ENCODE measurements at regions not wholly inside any gene's neighbourhood (a gene's known extent, or its start where the extent isn't known, plus 50 kb on each side); places are given as distances from the start of the nearest gene placed in this dataset.

DNA sequence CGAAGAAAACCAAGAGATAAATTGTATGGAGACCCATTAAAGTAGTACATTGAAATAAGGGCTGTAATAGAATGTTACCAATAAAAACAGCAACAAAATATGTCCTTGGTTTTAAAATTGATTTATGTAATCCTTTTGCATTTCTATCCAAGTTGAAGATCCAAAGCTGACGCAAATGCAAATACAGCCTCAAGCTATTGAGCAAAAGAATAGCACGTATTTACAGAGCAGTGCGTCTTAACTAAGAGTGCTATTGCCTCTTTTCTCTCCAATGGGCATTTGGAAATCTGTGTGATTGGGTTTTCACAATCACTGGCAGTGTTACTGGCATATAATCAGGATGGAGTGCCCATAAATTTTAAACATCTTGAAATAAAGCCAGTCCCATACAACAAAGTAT, 417.4 kb downstream of the TLL1 start:
- no peak overlapping the region for H3K9ac ChIP-seq (ENCODE audit: extremely low read depth, insufficient read length, low read length)

More for the DNA sequence above, 417.4 kb downstream of the TLL1 start:
- Histone ChIP-seq H2BK120ac (ENCODE audit: low read depth, low read length, poor library complexity, severe bottlenecking) (no peak overlapping the region), H3K4me2 (ENCODE audit: insufficient read depth, insufficient read length, low read length) (no peak overlapping the region), H4K5ac (ENCODE audit: insufficient read length, low read depth, low read length) (no peak overlapping the region), H3K4ac (ENCODE audit: low read depth, low read length) (no peak overlapping the region), H4K8ac (replicated peaks; ENCODE audit: insufficient read length, low read depth, low read length) (no peak overlapping the region), H4K91ac (ENCODE audit: insufficient read length, low read depth, low read length) (no peak overlapping the region), H3K4me1 (ENCODE audit: insufficient read depth, low read length) (no peaks in the 10 kb centered on the region), H2AFZ (ENCODE audit: low read length) (no peak overlapping the region), H3K56ac (ENCODE audit: insufficient read length, low read depth, low read length) (no peak overlapping the region), H2BK5ac (ENCODE audit: insufficient read length, low read length) (no peak overlapping the region), H3K9me3 (ENCODE audit: control insufficient read depth, low read depth, low read length) (no peaks in the 10 kb centered on the region), H3K27ac (ENCODE audit: insufficient read length, low read depth, low read length) (no peak overlapping the region), H3K27me3 (ENCODE audit: insufficient read depth, low read length) (no peaks in the 10 kb centered on the region), H3K14ac (ENCODE audit: insufficient read depth, low read length) (no peak overlapping the region), H2AK5ac (ENCODE audit: insufficient read length, low read length) (no peak overlapping the region), H2BK15ac (ENCODE audit: low read depth, low read length) (no peak overlapping the region), H4K20me1 (ENCODE audit: control insufficient read depth, insufficient read depth, insufficient read length) (no peaks in the 10 kb centered on the region), H3K23me2 (ENCODE audit: insufficient read length, low read depth, low read length, poor library complexity, severe bottlenecking) (no peaks in the 10 kb centered on the region), H3K23ac (ENCODE audit: insufficient read length, low read depth, low read length) (no peak overlapping the region), H3K79me2 (ENCODE audit: insufficient read depth, low read length) (no peaks in the 10 kb centered on the region), H2BK12ac (ENCODE audit: insufficient read length, low read depth, low read length) (no peak overlapping the region), H3K18ac (ENCODE audit: insufficient read length, low read depth, low read length) (no peak overlapping the region), H3T11ph (ENCODE audit: low read length) (no peak overlapping the region), H2BK20ac (ENCODE audit: low read depth, low read length, poor library complexity, severe bottlenecking) (no peak overlapping the region), H3K79me1 (ENCODE audit: insufficient read depth, low read depth, low read length, poor library complexity, severe bottlenecking) (no peaks in the 10 kb centered on the region)
- Mint-ChIP-seq H3K36me3 (ENCODE audit: insufficient read depth in 1 of 3, low read depth in 3 of 3) (no peaks in the 10 kb centered on the region), H3K9me3 (no peaks in the 10 kb centered on the region), H3K27me3 (ENCODE audit: low read depth) (no peaks in the 10 kb centered on the region), H3K4me3 (no peak overlapping the region), H3K4me1 (no peaks in the 10 kb centered on the region), H3K27ac (no peak overlapping the region)
- no CpG with 5 or more reads among the region's 4 CpGs for WGBS (ENCODE audit: extremely low coverage, insufficient read length, low lambda C conversion rate)
- DNase-seq: no peak
- TF ChIP-seq, protein P1, sequence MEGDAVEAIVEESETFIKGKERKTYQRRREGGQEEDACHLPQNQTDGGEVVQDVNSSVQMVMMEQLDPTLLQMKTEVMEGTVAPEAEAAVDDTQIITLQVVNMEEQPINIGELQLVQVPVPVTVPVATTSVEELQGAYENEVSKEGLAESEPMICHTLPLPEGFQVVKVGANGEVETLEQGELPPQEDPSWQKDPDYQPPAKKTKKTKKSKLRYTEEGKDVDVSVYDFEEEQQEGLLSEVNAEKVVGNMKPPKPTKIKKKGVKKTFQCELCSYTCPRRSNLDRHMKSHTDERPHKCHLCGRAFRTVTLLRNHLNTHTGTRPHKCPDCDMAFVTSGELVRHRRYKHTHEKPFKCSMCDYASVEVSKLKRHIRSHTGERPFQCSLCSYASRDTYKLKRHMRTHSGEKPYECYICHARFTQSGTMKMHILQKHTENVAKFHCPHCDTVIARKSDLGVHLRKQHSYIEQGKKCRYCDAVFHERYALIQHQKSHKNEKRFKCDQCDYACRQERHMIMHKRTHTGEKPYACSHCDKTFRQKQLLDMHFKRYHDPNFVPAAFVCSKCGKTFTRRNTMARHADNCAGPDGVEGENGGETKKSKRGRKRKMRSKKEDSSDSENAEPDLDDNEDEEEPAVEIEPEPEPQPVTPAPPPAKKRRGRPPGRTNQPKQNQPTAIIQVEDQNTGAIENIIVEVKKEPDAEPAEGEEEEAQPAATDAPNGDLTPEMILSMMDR (conservative IDR thresholded peaks at IDR 0.05): no peak
